Endothelial cell of umbilical vein (primary cell): ENCODE measurements at regions not wholly inside any gene's neighbourhood (a gene's known extent, or its start where the extent isn't known, plus 50 kb on each side); places are given as distances from the start of the nearest gene placed in this dataset.

Experiments
- BruUV-seq: library from RNA; stranded (reverse); fragments of 400-500 nt; replicated peaks from 2 replicates; lab custom pipeline; 2021; lab: Mats Ljungman, UMichigan
- CTCF ChIA-PET: fragments of 300-600, 350-600 bp; sonication (Branson Sonifier 250); formaldehyde crosslinking; loops from one replicate; lab custom pipeline; 2021; ENCODE audit warnings: antibody characterized with exemption, inconsistent platforms; lab: Charles Lee
- POLR2A ChIA-PET: fragments of 300-600, 350-600 bp; sonication (Branson Sonifier 250); formaldehyde crosslinking; loops from one replicate; lab custom pipeline; 2021; ENCODE audit warnings: antibody characterized with exemption, inconsistent platforms; lab: Charles Lee
- DNase-seq: peaks from one replicate; pipeline ENCODE4 v3.0.0-alpha.2; 2011; ENCODE audit warnings: low read depth, low spot score
- FAIRE-seq: peaks from 2 replicates; lab custom pipeline; 2011; peaks lifted over from hg19 to GRCh38; lab: Jason Lieb, UNC
- H2AFZ ChIP-seq: 2 replicates; pipeline ENCODE4 v1.6.0; 2012; ENCODE audit warnings: low read depth, low read length, control low read depth, inconsistent platforms
- H3K27ac ChIP-seq: 2 replicates; pipeline ENCODE4 v1.5.1; 2011; ENCODE audit warnings: low read depth, mild to moderate bottlenecking, control low read depth, low read length, moderate library complexity; ENCODE audit not compliant: insufficient read depth
- H3K27me3 ChIP-seq, 2 experiments: 2 replicates each; pipeline versions ENCODE4 v1.6.0 to v1.6.1; 2011; ENCODE audit warnings: low read length in 2 of 2, mixed read lengths in 1 of 2; ENCODE audit not compliant: control insufficient read depth in 2 of 2, insufficient read depth in 2 of 2
- H3K36me3 ChIP-seq, 2 experiments: 2 replicates in 1 of 2; 3 replicates in 1 of 2; pipeline ENCODE4 v1.5.1; 2011; ENCODE audit warnings: low read length in 2 of 2, mild to moderate bottlenecking in 1 of 2, moderate library complexity in 1 of 2; ENCODE audit not compliant: control insufficient read depth in 2 of 2, insufficient read depth in 2 of 2; ENCODE audit errors: extremely low read depth in 1 of 2
- H3K4me1 ChIP-seq: 3 replicates; pipeline ENCODE4 v1.5.1; 2011; ENCODE audit warnings: mild to moderate bottlenecking, low read length; ENCODE audit not compliant: control insufficient read depth, insufficient read depth; ENCODE audit errors: extremely low read depth
- H3K4me2 ChIP-seq: 2 replicates; pipeline ENCODE4 v1.6.1; 2011; ENCODE audit warnings: low read length, control low read depth, mixed read lengths; ENCODE audit not compliant: insufficient read depth
- H3K4me3 ChIP-seq, 3 experiments: fragments of 200-600 bp in 1 of 3; sonication (generic), shearing (Covaris generic) in 1 of 3; replicated peaks in 1 of 3; 2 replicates each; pipeline ENCODE4 v1.5.1; 2011 to 2016; ENCODE audit warnings: control low read depth in 3 of 3, low read length in 3 of 3, mild to moderate bottlenecking in 2 of 3, inconsistent platforms in 1 of 3, low read depth in 1 of 3, moderate library complexity in 1 of 3; ENCODE audit not compliant: insufficient read depth in 1 of 3
- H3K79me2 ChIP-seq: 2 replicates; pipeline ENCODE4 v1.6.0; 2012; ENCODE audit warnings: low read length, inconsistent platforms; ENCODE audit not compliant: control insufficient read depth, insufficient read depth
- H3K9ac ChIP-seq: replicated peaks from 2 replicates; pipeline ENCODE3; 2011; ENCODE audit warnings: low read length, control low read depth; ENCODE audit not compliant: insufficient read depth; ENCODE audit errors: extremely low read depth
- H3K9me1 ChIP-seq: replicated peaks from 3 replicates; pipeline ENCODE4 v1.6.0; 2011; ENCODE audit warnings: mild to moderate bottlenecking, low read length; ENCODE audit not compliant: control insufficient read depth, insufficient read depth; ENCODE audit errors: extremely low read depth
- H3K9me3 ChIP-seq: replicated peaks from 2 replicates; pipeline ENCODE4 v1.5.1; 2012; ENCODE audit warnings: low read length, inconsistent platforms; ENCODE audit not compliant: control insufficient read depth, insufficient read depth
- H4K20me1 ChIP-seq: replicated peaks from 2 replicates; pipeline ENCODE3; 2011; ENCODE audit warnings: mild to moderate bottlenecking, low read length; ENCODE audit not compliant: control insufficient read depth, insufficient read depth; ENCODE audit errors: extremely low read depth
- EZH2 ChIP-seq: IDR thresholded peaks from 2 replicates; pipeline ENCODE4 v1.6.1; 2012; ENCODE audit warnings: borderline replicate concordance, low read depth, mild to moderate bottlenecking, moderate library complexity, low read length, inconsistent platforms; ENCODE audit not compliant: severe bottlenecking
- FOS ChIP-seq: IDR thresholded peaks from 2 replicates; pipeline ENCODE4 v1.6.1; 2011; ENCODE audit warnings: mild to moderate bottlenecking, low read length, moderate library complexity, borderline replicate concordance; ENCODE audit not compliant: insufficient read depth
- GATA2 ChIP-seq: IDR thresholded peaks from 2 replicates; pipeline ENCODE4 v1.7.0; 2011; ENCODE audit warnings: low read depth, mild to moderate bottlenecking, moderate library complexity, mixed read lengths, low read length; ENCODE audit not compliant: insufficient read length, insufficient read depth
- POLR2AphosphoS5 ChIP-seq: IDR thresholded peaks from 2 replicates; pipeline ENCODE4 v1.6.1; 2012; ENCODE audit warnings: low read depth, mild to moderate bottlenecking, control low read depth, low read length, moderate library complexity; ENCODE audit not compliant: insufficient read depth
- dilution Hi-C: fragments of 300-500 bp; cut with MboI; formaldehyde crosslinking; loops from one replicate; pipeline ENCODE4 v1.15.0; 2019; ENCODE audit warnings: low sequenced_read_pairs; ENCODE audit not compliant: extremely low pct_ligation_motif_present
- intact Hi-C: fragments of 100-400 bp; cut with micrococcal nuclease; formaldehyde crosslinking; loops from one replicate; pipeline ENCODE4 v1.10.0; 2022
- TF ChIP-seq, protein P1 (sequence below), 2 donors: IDR thresholded peaks; 1 replicate in 1 of 2; 2 replicates in 1 of 2; pipeline ENCODE4 v1.5.1; 2011; ENCODE audit warnings: low read length in 2 of 2, mild to moderate bottlenecking in 2 of 2, moderate library complexity in 2 of 2, control low read depth in 1 of 2, inconsistent platforms in 1 of 2, low read depth in 1 of 2; ENCODE audit not compliant: insufficient read depth in 1 of 2; ENCODE audit errors: extremely low read depth in 1 of 2
- TF ChIP-seq, protein P2 (sequence below): IDR thresholded peaks from 2 replicates; pipeline ENCODE4 v1.6.1; 2011; ENCODE audit not compliant: insufficient read depth, insufficient read length

DNA sequence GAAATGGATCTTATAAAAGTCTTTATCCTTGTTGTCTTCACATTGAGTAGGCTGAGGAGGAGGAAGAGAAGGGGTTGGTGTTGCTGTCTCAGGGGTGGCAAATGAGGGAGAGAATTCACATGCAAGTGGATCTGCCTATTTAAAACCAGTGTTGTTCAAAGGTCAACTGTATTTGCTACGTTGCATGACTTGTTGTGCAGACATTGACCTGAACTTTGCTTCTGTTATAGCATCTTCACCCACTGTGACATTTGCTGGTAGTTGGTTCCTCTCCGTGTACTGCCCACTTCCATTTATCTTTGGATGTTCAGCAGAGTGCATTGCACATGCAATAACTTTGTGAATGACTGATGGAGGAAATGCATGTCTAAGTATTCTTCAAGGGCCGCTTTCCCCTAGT, 228.6 kb upstream of the DPP10 start:
- Histone ChIP-seq H3K36me3 (no peaks in the 10 kb centered on the region), H4K20me1 (no peaks in the 10 kb centered on the region), H3K27me3 (no peaks in the 10 kb centered on the region), H2AFZ (no peak overlapping the region), H3K4me1 (no peaks in the 10 kb centered on the region), H3K4me2 (no peak overlapping the region), H3K4me3 (no peak overlapping the region), H3K9ac (no peak overlapping the region), H3K9me3 (peaks cover 6% of the 10 kb centered on the region), H3K79me2 (no peaks in the 10 kb centered on the region), H3K27ac (no peak overlapping the region), H3K9me1 (no peaks in the 10 kb centered on the region)
- no TSS peak for BruUV-seq
- TF ChIP-seq, protein P1, sequence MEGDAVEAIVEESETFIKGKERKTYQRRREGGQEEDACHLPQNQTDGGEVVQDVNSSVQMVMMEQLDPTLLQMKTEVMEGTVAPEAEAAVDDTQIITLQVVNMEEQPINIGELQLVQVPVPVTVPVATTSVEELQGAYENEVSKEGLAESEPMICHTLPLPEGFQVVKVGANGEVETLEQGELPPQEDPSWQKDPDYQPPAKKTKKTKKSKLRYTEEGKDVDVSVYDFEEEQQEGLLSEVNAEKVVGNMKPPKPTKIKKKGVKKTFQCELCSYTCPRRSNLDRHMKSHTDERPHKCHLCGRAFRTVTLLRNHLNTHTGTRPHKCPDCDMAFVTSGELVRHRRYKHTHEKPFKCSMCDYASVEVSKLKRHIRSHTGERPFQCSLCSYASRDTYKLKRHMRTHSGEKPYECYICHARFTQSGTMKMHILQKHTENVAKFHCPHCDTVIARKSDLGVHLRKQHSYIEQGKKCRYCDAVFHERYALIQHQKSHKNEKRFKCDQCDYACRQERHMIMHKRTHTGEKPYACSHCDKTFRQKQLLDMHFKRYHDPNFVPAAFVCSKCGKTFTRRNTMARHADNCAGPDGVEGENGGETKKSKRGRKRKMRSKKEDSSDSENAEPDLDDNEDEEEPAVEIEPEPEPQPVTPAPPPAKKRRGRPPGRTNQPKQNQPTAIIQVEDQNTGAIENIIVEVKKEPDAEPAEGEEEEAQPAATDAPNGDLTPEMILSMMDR (IDR thresholded peaks at IDR 0.05; ENCODE audit: extremely low read depth in 1 of 2, insufficient read depth in 1 of 2, low read depth in 1 of 2, low read length in 2 of 2): no peak
- TF ChIP-seq GATA2: no peak
- TF ChIP-seq, protein P2, sequence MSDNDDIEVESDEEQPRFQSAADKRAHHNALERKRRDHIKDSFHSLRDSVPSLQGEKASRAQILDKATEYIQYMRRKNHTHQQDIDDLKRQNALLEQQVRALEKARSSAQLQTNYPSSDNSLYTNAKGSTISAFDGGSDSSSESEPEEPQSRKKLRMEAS: no peak
- no peak for TF ChIP-seq POLR2AphosphoS5
- TF ChIP-seq FOS: no peak
- no peak for TF ChIP-seq EZH2
- dilution Hi-C loops: no loop called here
- no peak for FAIRE-seq
- intact Hi-C loops: no loop called here
- ChIA-PET POLR2A (no interaction called here), CTCF (no interaction called here)
- no peak for DNase-seq
